IMR-90 (cell line): ENCODE measurements at regions not wholly inside any gene's neighbourhood (a gene's known extent, or its start where the extent isn't known, plus 50 kb on each side); places are given as distances from the start of the nearest gene placed in this dataset.

Experiments used
- ATAC-seq: fragments of 200-7000 bp; cut with Tn5 transposase; 2 replicates; pipeline ENCODE4 v1.9.1; 2020; ENCODE audit warnings: low read depth, mild to moderate bottlenecking, moderate library complexity
- BruUV-seq: library from RNA; stranded (reverse); fragments of 400-500 nt; replicated peaks from 2 replicates; lab custom pipeline; 2021; lab: Mats Ljungman, UMichigan
- CTCF ChIA-PET: fragments of 300-600 bp; formaldehyde crosslinking; extraction: SDS; loops from one replicate; lab custom pipeline; 2021; ENCODE audit warnings: antibody characterized with exemption; lab: Yijun Ruan, JAX
- POLR2A ChIA-PET: fragments of 300-600 bp; sonication (Branson Sonifier 250); formaldehyde crosslinking; loops from one replicate; lab custom pipeline; 2022; ENCODE audit warnings: antibody characterized with exemption; ENCODE audit not compliant: unreplicated experiment; lab: Charles Lee
- DNase-seq: peaks from one replicate; pipeline ENCODE4 v3.0.0; 2013
- H2AFZ ChIP-seq: replicated peaks from 2 replicates; pipeline ENCODE3; 2013; ENCODE audit warnings: low read length, mild to moderate bottlenecking; ENCODE audit not compliant: poor library complexity
- H2AK5ac ChIP-seq: 2 replicates; pipeline ENCODE4 v1.6.1; 2013; ENCODE audit warnings: low read depth, low read length, inconsistent platforms
- H2AK9ac ChIP-seq: replicated peaks from 2 replicates; pipeline ENCODE3; 2013; ENCODE audit warnings: mild to moderate bottlenecking, low read depth, low read length, moderate library complexity; ENCODE audit not compliant: poor library complexity
- H2BK120ac ChIP-seq: 2 replicates; pipeline ENCODE4 v1.6.1; 2013; ENCODE audit warnings: low read depth, low read length, inconsistent platforms
- H2BK15ac ChIP-seq: 3 replicates; pipeline ENCODE4 v1.6.1; 2013; ENCODE audit warnings: low read depth, low read length, inconsistent platforms
- H2BK20ac ChIP-seq: 2 replicates; pipeline ENCODE4 v1.6.1; 2013; ENCODE audit warnings: low read depth, mild to moderate bottlenecking, inconsistent platforms, low read length, moderate library complexity
- H2BK5ac ChIP-seq: 2 replicates; pipeline ENCODE4 v1.6.1; 2013; ENCODE audit warnings: mild to moderate bottlenecking, low read depth, low read length, inconsistent platforms; ENCODE audit not compliant: poor library complexity, severe bottlenecking
- H3K14ac ChIP-seq: replicated peaks from 2 replicates; pipeline ENCODE4 v1.6.1; 2013; ENCODE audit warnings: low read depth, low read length, inconsistent platforms
- H3K18ac ChIP-seq: 2 replicates; pipeline ENCODE4 v1.6.1; 2013; ENCODE audit warnings: low read depth, low read length, control low read depth
- H3K23ac ChIP-seq: 2 replicates; pipeline ENCODE4 v1.6.1; 2013; ENCODE audit warnings: low read depth, low read length, inconsistent platforms
- H3K27ac ChIP-seq: 2 replicates; pipeline ENCODE4 v1.5.1; 2013; ENCODE audit warnings: mild to moderate bottlenecking, control low read depth, low read length; ENCODE audit not compliant: insufficient read depth
- H3K27me3 ChIP-seq: 2 replicates; pipeline ENCODE4 v1.6.1; 2013; ENCODE audit warnings: low read length; ENCODE audit not compliant: control insufficient read depth, insufficient read depth
- H3K36me3 ChIP-seq: 2 replicates; pipeline ENCODE4 v1.6.1; 2013; ENCODE audit warnings: low read length, mixed read lengths; ENCODE audit not compliant: control insufficient read depth, insufficient read depth
- H3K4ac ChIP-seq: 2 replicates; pipeline ENCODE4 v1.6.1; 2013; ENCODE audit warnings: low read depth, low read length, inconsistent platforms
- H3K4me1 ChIP-seq: 2 replicates; pipeline ENCODE4 v1.6.1; 2013; ENCODE audit warnings: low read length, mixed read lengths; ENCODE audit not compliant: control insufficient read depth, insufficient read depth
- H3K4me2 ChIP-seq: 2 replicates; pipeline ENCODE4 v1.6.1; 2013; ENCODE audit warnings: low read depth, mild to moderate bottlenecking, control low read depth, low read length, moderate library complexity
- H3K4me3 ChIP-seq: 2 replicates; pipeline ENCODE4 v1.5.1; 2013; ENCODE audit warnings: low read depth, mild to moderate bottlenecking, control low read depth, low read length, moderate library complexity; ENCODE audit not compliant: insufficient read depth
- H3K56ac ChIP-seq: 2 replicates; pipeline ENCODE4 v1.6.1; 2013; ENCODE audit warnings: low read length, inconsistent platforms; ENCODE audit not compliant: insufficient read depth; ENCODE audit errors: extremely low read depth
- H3K79me1 ChIP-seq, 2 experiments: 2 replicates each; pipeline ENCODE4 v1.6.1; 2013; ENCODE audit warnings: low read length in 2 of 2, inconsistent platforms in 1 of 2, low read depth in 1 of 2
- H3K9ac ChIP-seq: 2 replicates; pipeline ENCODE4 v1.6.1; 2013; ENCODE audit warnings: low read depth, low read length, control low read depth
- H3K9me1 ChIP-seq: 2 replicates; pipeline ENCODE4 v1.6.1; 2013; ENCODE audit warnings: low read length, inconsistent platforms; ENCODE audit not compliant: insufficient read depth
- H3K9me3 ChIP-seq: 2 replicates; pipeline ENCODE4 v1.6.1; 2013; ENCODE audit warnings: low read length; ENCODE audit not compliant: control insufficient read depth, insufficient read depth
- H4K20me1 ChIP-seq: 2 replicates; pipeline ENCODE4 v1.6.1; 2013; ENCODE audit warnings: low read length, inconsistent platforms; ENCODE audit not compliant: insufficient read depth
- H4K5ac ChIP-seq: 2 replicates; pipeline ENCODE4 v1.6.1; 2013; ENCODE audit warnings: mild to moderate bottlenecking, low read depth, low read length, control low read depth
- H4K8ac ChIP-seq, 2 experiments: 2 replicates each; pipeline ENCODE4 v1.6.1; 2013; ENCODE audit warnings: low read depth in 2 of 2, low read length in 2 of 2, control low read depth in 1 of 2, inconsistent platforms in 1 of 2
- H4K91ac ChIP-seq: 2 replicates; pipeline ENCODE4 v1.6.1; 2013; ENCODE audit warnings: low read depth, low read length, inconsistent platforms; ENCODE audit not compliant: insufficient read depth
- CEBPB ChIP-seq: IDR thresholded peaks from 2 replicates; pipeline ENCODE4 v1.6.1; 2012; ENCODE audit warnings: low read depth, low read length, improper control_type of control experiment
- RFX5 ChIP-seq: IDR thresholded peaks from 2 replicates; pipeline ENCODE4 v1.8.0; 2012; ENCODE audit warnings: low read depth, mild to moderate bottlenecking, low read length, moderate library complexity
- WGBS, 2 experiments: methylation state at CpG; one replicate each; pipeline versions ENCODE4 v1.1.5 to v1.1.7; 2013; ENCODE audit warnings: missing lambda C conversion rate in 2 of 2; ENCODE audit not compliant: insufficient read length in 1 of 2; ENCODE audit errors: extremely low coverage in 2 of 2; 5-methylcytosine and 5-hydroxymethylcytosine counted together
- dilution Hi-C: fragments of 300-500 bp; cut with HindIII; formaldehyde crosslinking; loops from one replicate; pipeline ENCODE4 v1.14.3; 2018; ENCODE audit warnings: low sequenced_read_pairs; ENCODE audit not compliant: unreplicated experiment
- in situ Hi-C: fragments of 300-500 bp; cut with MboI; formaldehyde crosslinking; loops from 3 replicates; pipeline ENCODE4 v1.14.3; 2019; ENCODE audit warnings: low sequenced_read_pairs, inconsistent platforms, mixed read lengths
- intact Hi-C: fragments of 100-400 bp; cut with micrococcal nuclease; formaldehyde crosslinking; loops from 2 replicates; pipeline ENCODE4 v1.10.0; 2022

- no peak overlapping the region for H3K14ac ChIP-seq
These were observed 304.4 kb upstream of the SLIT2 start for GRCh38 chr4:19947349-19947748.

More at GRCh38 chr4:19947349-19947748, 304.4 kb upstream of the SLIT2 start:
- no peak overlapping the region for H2BK15ac ChIP-seq
- no peak overlapping the region for H3K27ac ChIP-seq
- 0 out of 2 replicates have a peak, but pooled peaks cover 3% of the 10 kb centered on the region for H3K9me1 ChIP-seq
- ChIA-PET POLR2A (no interaction called here), CTCF (no interaction called here)
- peaks cover 9% of the 10 kb centered on the region for H3K27me3 ChIP-seq
- H2AK5ac ChIP-seq: peak overlapping the region; percentile 4; the same call in 1 of the 2 replicates
- no peak overlapping the region for H3K18ac ChIP-seq
- H3K23ac ChIP-seq: no peak overlapping the region
- DNase-seq: peak; percentile 74
- no peaks in the 10 kb centered on the region for H4K20me1 ChIP-seq
- H3K9ac ChIP-seq: no peak overlapping the region
- H3K9me3 ChIP-seq: no peaks in the 10 kb centered on the region
- H3K4ac ChIP-seq: no peak overlapping the region
- TF ChIP-seq RFX5: no peak
- peak; percentile 64; the same call in 1 of the 2 replicates for TF ChIP-seq CEBPB
- no peak overlapping the region for H2BK20ac ChIP-seq
- no peaks in the 10 kb centered on the region for H3K36me3 ChIP-seq
- no peak overlapping the region for H3K56ac ChIP-seq
- peak; percentile 42 for ATAC-seq
- no peak overlapping the region for H3K4me2 ChIP-seq
- no CpG with 5 or more reads among the region's 1 CpG for WGBS, 2 experiments
- no peak overlapping the region for H4K91ac ChIP-seq
- H4K5ac ChIP-seq: no peak overlapping the region
- no peak overlapping the region for H2BK120ac ChIP-seq
- H2AFZ ChIP-seq: no peak overlapping the region
- H3K4me3 ChIP-seq: no peak overlapping the region
- in situ Hi-C loops (no loop called here), intact Hi-C loops (no loop called here), dilution Hi-C loops (no loop called here)
- no peak overlapping the region for H2BK5ac ChIP-seq
- no TSS peak for BruUV-seq
- no peaks in the 10 kb centered on the region for H3K79me1 ChIP-seq
- H2AK9ac ChIP-seq: no peak overlapping the region
- H4K8ac ChIP-seq: no peak overlapping the region
- H3K4me1 ChIP-seq: peaks cover 13% of the 10 kb centered on the region
